ENCODE measurements at regions not wholly inside any gene's neighbourhood (a gene's known extent, or its start where the extent isn't known, plus 50 kb on each side); places are given as distances from the start of the nearest gene placed in this dataset.
"Not testable (repeated sequence)": the region's sequence is repeated elsewhere in the genome, so short reads cannot be mapped to it uniquely, and the experiment has no call there.

GRCh38 chr17:21570427-21570826, 121.9 kb upstream of the KCNJ18 start:
- TF ChIP-seq POLR2A, CTCF (IDR thresholded peaks at IDR 0.05): not testable (repeated sequence)

Data from right lobe of liver (tissue), 4 donors.